SK-N-MC (cell line): ENCODE measurements at regions not wholly inside any gene's neighbourhood (a gene's known extent, or its start where the extent isn't known, plus 50 kb on each side); places are given as distances from the start of the nearest gene placed in this dataset.

Experiments
- EZH2 ChIP-seq: fragments of 200-600 bp; sonication (generic); IDR thresholded peaks from one replicate; pipeline ENCODE4 v1.6.1; 2017; ENCODE audit warnings: antibody characterized with exemption
- FOXP2 ChIP-seq: optimal IDR thresholded peaks from 2 replicates; pipeline ENCODE3; 2011; ENCODE audit warnings: mild to moderate bottlenecking, moderate library complexity; ENCODE audit not compliant: insufficient read depth; ENCODE audit errors: extremely low read length, control extremely low read depth
- POLR2AphosphoS5 ChIP-seq: IDR thresholded peaks from 2 replicates; pipeline ENCODE4 v1.6.1; 2012; ENCODE audit warnings: mild to moderate bottlenecking, low read depth, low read length, borderline replicate concordance

DNA sequence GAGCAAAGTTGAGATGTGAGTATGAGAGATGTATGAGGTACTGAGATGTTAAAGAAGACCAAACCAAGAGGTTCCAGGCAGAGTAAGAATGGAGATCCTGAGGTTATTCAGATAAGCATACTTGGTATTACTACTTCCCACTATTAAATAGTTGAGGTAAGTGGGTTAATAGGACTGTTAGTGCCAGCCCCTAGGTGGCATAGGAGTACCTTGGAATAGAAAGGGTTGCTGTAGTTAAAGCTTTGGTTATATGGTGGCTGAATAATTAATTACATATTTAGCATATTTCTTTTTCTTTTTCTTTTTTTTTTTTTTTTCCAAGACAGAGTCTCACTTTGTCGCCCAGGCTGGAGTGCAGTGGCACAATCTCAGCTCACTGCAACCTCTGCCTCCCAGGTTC, 397.9 kb upstream of the TMPRSS15 start:
- TF ChIP-seq EZH2, result no peak
- no peak for TF ChIP-seq POLR2AphosphoS5
- no peak for TF ChIP-seq FOXP2
